ENCODE measurements at regions not wholly inside any gene's neighbourhood (a gene's known extent, or its start where the extent isn't known, plus 50 kb on each side); places are given as distances from the start of the nearest gene placed in this dataset.
A peak's percentile ranks its signal among the peaks of the same experiment; 100 is the strongest.

GRCh38 chr7:131234719-131235488, 92.8 kb upstream of the MKLN1 start:
- no peak for DNase-seq

- DNase-seq = peak; percentile 47
Measured at GRCh38 chr7:131235489-131236317, 92.0 kb upstream of the MKLN1 start.

DNA sequence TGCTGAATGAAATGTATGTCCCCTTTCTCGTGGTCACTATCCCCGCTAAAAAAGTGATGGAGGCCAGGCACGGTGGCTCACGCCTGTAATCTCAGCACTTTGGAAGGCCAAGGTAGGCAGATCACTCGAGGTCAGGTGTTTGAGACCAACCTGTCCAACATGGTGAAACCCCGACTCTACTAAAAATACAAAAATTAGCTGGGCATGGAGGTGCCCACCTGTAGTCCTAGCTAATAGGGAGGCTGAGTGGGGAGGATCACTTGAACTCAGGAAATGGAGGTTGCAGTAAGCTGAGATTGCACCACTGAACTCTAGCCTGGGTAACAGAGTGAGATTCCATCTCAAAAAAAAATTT, 91.4 kb upstream of the MKLN1 start:
- DNase-seq = no peak

DNA sequence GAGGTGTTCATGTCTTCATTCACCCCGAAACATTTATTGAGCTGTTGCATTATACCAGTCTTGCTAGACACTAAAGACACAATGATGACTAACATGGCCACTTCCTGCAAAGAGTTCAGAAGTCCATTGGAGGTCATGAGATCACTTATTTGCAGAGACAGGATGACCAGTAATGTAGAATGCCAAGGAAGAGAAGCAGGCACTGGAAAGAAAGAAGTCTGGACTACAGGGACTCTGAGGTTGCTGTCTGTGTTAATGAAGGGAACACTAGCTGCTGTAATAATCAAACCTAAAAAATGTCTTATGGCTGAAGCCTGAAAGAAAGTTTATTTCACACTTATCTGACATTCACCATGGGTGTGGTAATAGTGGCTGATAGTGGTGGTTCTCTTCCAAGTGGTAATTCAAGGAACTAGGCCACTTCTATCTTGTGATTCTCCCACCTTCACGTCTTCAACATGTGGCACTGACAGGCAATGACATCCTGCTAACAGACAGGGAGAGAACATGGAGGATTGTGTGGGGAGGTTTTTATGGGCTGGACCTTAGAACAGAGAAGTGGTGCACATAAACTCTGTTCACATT, 89.2 kb upstream of the MKLN1 start:
- DNase-seq = peak; percentile 15

DNA sequence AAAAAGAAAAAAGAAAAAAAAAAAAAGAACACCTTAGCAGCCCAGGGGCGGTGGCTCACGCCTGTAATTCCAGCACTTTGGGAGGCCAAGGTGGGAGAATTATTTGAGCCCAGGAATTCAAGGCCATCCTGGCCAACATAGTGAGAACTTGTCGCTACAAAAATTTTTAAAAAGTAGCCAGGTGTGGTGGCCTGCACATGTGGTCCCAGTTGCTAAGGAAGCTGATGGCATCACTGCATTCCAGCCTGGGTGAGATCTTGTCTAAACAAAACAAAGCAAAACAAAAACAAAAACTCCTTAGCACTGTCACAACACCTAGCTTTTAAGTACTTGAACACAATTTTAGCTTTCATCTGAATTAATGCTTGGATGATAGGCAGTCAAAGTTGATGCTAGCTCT, 86.3 kb upstream of the MKLN1 start:
- no peak for DNase-seq

GRCh38 chr7:131242123-131242650, 85.5 kb upstream of the MKLN1 start:
- DNase-seq = no peak

- no peak for DNase-seq
Measured at GRCh38 chr7:131244259-131244852, 83.3 kb upstream of the MKLN1 start.

DNA sequence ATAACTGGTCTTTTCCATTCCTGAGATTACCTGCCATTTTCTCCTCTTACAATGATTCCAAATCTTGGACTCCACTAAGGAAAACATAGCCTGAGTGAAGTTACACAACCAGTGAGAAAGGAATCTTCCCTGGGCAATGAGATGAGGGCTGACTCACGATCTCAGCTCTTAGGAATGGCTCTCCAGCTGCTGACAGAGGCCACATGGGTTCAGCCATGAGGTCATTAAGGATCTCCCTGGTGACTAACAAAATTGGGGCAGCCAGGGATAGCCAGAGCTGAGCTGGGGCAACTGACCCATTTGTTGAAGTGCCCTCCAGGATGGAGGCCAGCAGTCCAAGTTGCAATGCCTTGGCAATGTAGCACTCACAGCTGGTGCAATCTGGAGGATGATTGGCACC, 78.7 kb upstream of the MKLN1 start:
- no peak for DNase-seq

- no peak for DNase-seq
Measured at GRCh38 chr7:131249483-131249882, 78.2 kb upstream of the MKLN1 start.

DNA sequence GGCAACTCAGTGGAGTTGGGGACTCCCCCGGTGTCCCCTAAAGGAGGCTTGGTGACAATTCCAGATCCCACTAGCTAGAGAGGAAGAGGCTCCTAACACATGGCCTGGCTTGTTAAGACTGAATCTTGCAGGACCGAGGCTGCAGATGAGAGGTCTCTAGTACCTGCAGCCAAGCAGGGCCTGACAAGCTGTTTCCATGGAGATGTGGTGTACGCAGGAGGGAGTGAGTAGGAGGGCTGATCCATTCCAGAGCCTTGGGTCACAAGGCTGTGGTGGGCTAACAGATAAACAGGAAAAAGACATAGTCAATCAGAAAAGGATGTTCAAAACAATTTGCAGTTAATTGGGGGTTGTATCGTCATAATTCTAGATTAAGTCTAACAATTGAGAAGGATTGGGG, 77.3 kb upstream of the MKLN1 start:
- DNase-seq = no peak

DNA sequence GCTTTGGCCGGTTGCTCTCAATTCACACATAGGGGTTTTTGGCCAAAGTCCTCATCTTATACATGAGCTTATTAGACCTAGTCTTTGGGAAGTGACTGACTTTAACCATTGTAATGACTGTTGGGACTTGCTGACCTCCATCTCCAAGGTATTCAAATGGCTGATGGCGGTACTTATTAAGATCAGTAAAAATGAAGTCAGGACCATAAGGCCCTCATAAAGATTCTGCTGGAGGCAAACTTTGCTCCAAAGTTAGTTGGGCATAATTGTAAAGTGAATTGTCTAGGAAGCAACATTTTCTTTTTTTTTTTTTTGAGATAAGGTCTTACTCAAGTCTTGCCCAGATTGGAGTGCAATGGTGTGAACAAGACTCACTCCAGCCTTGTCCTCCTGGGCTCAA, 76.3 kb upstream of the MKLN1 start:
- no peak for DNase-seq

DNA sequence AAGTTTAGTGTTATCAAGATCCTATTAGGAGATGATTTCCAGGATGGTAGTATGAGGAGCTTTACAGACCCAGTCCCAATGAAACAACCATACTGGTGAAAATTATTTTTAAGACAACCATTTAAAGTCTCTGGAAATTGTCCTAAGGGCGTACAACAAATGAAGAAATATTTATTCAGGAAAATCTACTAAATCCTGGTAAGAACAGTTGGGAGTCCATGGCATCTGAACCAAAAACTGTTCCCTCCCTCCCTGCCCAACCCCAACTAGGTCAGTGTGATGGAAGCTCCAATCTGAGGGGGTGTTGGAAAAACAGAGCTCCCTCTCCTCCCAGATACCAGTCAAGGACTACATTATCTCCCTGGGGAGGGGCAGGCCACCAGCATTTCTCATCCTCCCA, 74.7 kb upstream of the MKLN1 start:
- no peak for DNase-seq

DNA sequence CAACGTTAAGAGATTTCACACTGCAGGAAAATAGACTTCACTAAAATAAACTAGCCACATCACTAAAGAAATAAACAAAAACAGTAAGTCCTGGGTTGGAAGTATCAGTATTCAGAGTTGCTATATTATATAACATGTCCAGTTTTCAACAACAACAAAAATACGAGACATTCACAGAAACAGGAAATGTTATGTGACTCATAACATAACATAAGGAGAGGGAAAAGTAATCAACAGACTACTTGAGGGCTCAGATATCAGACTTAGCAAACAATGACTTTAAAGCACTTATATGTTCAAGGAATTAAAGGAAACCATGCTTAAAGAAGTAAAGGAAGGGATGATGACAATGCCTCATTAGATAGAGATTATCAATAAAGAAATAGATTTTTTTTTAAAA, 73.5 kb upstream of the MKLN1 start:
- no peak for DNase-seq

GRCh38 chr7:131255242-131255641, 72.4 kb upstream of the MKLN1 start:
- DNase-seq = no peak

- DNase-seq = no peak
Measured at GRCh38 chr7:131261476-131261994, 66.1 kb upstream of the MKLN1 start.

GRCh38 chr7:131265227-131265626, 62.4 kb upstream of the MKLN1 start:
- DNase-seq = no peak

DNA sequence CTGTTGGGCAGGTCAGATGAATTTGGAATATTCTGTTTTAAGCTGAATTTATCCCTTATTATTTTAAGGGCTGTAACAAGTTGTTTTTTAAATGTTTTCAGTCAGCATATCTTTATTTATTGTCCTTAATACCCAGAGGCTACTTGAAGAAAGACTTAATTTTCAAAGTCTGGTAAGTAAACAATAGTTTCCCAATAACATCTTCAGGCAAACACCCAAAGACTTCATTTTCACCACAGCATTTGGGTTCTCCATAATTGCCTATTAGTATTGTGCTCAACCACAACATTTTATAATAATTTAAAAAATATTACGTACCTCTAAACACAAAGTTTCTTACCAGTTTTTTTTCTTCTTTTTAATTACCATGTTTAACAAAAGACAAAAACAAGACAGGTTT, 60.0 kb upstream of the MKLN1 start:
- DNase-seq = no peak

- no peak for DNase-seq
Measured at GRCh38 chr7:131268906-131269305, 58.8 kb upstream of the MKLN1 start.

GRCh38 chr7:131272086-131272485, 55.6 kb upstream of the MKLN1 start:
- DNase-seq = no peak

GRCh38 chr7:131274986-131275385, 52.7 kb upstream of the MKLN1 start:
- no peak for DNase-seq

- no peak for DNase-seq
Measured at GRCh38 chr7:131276190-131276589, 51.5 kb upstream of the MKLN1 start.

GRCh38 chr7:131276748-131277147, 50.9 kb upstream of the MKLN1 start:
- no peak for DNase-seq

Data from hematopoietic multipotent progenitor cell treated with erythropoietin and hydrocortisone succinate and interleukin-3 and kit ligand, for 4 days (in vitro differentiated cells).